T-helper 1 cell (primary cell): ENCODE measurements at regions not wholly inside any gene's neighbourhood (a gene's known extent, or its start where the extent isn't known, plus 50 kb on each side); places are given as distances from the start of the nearest gene placed in this dataset.
"Not testable (repeated sequence)": the region's sequence is repeated elsewhere in the genome, so short reads cannot be mapped to it uniquely, and the experiment has no call there.

Experiments
- DNase-seq, 5 donors: peaks; one replicate each; pipeline ENCODE4 v3.0.0-alpha.2; 2012 to 2020

GRCh38 chr4:101730291-101731117, 60.0 kb upstream of the BANK1 start:
- peak in 4 of 5 donors; percentile 8 to 40 (median 24) for DNase-seq

GRCh38 chr4:101727238-101727637, 63.3 kb upstream of the BANK1 start:
- no peak for DNase-seq

GRCh38 chr4:101724093-101724492, 66.4 kb upstream of the BANK1 start:
- no peak for DNase-seq

- no peak for DNase-seq
Measured at GRCh38 chr4:101718810-101719209, 71.7 kb upstream of the BANK1 start.

DNA sequence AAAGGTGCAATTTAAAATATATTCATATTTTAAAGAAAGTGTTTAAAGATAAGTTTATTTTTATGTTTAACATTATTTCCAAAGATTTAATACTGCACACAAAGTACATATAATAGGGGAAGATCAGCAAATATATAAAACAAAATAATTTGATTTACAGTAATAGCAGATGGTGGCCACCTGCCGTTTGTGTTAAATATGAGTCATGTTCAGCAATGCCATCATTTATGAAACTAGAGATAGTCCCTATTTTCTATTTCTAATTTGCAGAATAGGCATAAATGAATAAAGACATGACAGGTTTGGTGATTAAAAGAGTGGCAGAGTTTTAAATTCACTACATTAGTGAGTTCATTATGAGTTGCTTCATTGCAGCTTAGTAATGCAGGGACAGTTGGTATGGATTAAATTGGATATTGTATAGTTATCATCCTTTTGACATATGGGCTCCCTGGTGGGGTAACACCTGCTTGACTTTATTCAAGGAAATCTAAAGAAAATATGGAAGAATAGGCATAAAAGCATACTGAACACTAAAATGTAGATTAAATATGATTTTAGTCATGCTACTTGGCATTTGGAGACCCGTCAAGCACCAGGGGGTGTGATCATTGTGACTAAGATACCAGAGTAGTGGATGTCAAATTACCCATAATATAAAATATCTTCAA, 78.8 kb upstream of the BANK1 start:
- DNase-seq, result no peak

DNA sequence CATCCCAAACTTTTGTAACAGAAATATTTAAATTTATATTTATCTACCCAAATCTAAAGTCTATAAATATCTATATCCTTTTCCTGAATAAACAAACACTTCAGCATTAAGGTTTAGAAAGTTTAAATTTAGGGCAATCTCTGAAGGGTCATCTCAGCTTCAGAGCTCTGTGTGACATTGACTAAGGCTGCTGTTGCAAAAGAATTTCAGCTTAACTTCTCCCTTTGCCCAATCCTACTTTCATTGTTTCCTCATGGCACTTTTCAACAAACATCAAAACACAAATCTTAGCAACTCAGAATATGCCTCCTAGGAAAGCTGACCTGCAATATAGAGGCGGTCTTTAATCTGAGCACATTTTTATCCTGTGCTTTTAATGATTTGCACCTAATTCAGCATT, 79.7 kb upstream of the BANK1 start:
- DNase-seq, result no peak

DNA sequence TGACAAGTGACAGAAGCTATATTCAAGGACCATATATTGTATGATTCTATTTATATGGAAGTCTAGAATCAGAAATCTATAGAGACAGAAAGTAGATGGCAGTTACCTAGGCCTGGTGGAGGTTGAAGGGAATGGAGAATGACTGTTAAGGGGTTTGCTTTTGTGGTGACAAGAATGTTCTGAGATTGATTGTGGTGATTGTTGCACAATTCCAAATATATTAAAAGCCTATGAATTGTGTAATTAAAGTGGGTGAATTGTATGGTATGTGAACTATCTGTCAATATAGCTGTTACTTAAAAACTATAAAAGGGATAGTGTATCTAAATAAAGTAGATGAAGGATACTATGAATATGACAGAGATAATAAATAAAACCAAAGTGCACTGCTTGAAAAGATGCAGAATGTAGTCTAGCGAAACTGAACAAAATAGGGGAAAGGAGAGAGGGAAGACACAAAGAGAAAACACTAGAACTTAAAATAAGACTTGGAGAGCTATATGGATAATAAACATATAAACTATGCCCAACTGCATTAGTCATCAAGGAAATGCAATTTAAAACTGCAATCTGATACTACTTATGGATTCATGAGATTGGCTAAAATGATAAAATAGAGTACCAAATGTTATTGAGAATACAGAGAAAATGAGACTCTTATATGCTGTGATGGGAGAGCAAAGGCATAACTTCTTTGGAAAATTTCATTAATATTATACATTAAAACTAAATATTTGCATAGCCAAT, 82.1 kb upstream of the BANK1 start:
- DNase-seq, result no peak

- no peak for DNase-seq
Measured at GRCh38 chr4:101707596-101707995, 82.9 kb upstream of the BANK1 start.

DNA sequence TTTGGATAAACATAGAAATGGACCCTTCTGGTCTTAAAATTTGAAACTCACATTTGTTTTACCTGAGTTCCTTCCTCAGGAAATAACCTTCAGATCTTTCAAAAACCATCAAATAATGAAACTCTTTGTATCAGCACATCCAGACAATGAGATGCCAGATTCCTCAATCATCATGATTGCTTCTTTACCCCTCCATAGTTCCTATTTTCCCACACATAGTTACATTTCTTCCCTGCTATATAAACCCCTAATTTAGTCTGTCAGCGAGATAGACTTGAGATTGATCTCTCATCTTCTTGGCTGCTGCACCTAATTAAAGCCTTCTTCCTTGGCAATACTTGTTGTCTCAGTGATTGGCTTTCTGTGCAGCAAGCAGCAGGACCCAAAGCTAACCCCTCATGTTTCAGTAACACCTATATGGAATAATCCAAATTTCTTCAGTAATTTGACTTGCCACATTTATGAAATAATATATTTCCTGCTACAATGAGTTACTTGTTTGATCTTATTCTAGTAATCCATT, 83.9 kb upstream of the BANK1 start:
- no peak for DNase-seq

DNA sequence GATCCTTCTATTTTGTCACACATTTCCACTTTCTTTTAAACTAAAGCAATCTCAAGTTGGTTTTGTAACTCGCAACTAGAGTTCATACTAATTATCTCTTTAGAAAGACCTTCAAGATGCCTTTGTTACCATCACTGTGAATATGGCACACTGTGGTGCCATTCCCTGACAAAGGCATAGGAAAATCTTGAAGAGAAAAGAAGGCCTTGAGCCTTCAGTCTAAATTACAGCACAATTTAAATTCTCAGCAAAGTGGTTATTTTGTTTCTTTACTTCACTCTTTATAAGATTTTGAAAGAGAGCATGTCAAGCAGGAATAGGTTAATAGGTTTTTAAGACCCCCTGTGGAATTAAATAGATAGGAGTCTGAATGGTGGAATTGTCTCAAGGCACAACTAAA, 89.0 kb upstream of the BANK1 start:
- DNase-seq, result no peak

DNA sequence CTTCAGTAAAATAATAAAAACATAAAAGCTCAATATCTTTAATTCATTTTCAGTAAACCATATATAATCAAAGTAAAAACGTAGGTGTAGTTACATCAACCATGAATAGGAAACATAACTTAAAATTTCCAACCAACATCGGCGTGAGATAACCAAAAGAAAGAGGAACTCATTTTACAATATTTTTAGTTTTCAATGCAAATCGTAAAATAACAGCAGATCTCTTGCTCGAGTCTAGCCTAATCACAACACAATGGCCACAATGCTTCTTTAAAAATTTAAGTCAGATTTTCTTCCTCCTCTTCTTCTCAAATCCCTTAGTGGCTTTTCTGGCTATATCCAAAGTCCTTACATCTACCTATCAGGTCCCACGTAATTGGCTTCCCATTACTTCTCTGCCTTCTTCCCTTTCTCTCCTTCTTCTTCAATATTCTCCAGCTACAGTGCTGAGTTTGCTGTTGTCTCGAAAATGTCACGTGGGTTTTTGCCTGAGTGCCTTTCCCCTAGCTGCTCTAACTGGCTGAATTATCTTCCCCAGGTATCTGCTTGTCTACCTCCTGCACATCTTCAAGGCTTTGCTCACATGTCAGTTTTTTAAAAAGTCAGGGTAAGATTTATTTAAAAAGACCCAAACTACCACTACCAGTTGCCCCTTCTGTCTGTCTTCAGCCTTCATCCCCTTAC, 90.9 kb upstream of the BANK1 start:
- no peak for DNase-seq

DNA sequence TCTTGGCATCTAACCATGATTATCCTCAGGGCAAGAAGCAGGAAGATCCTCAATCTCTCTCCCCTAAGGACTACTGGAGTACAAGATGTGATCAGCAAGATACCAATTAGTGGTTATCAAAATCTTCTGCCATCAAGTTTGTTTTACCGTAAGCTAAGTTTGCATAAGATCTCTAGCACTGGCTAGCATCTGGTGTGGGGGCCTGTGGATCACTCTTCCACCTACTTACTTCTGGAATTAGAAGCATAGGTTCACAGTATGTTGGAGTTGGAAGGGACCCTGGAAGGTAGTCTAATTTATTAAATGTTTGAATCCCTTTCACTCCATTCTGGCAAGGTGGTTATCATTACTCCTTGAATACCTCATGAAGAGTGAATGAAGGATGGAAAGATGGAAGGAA, 93.3 kb upstream of the BANK1 start:
- DNase-seq, result no peak

- no peak for DNase-seq
Measured at GRCh38 chr4:101696276-101697010, 94.1 kb upstream of the BANK1 start.

- no peak for DNase-seq
Measured at GRCh38 chr4:101695176-101695575, 95.4 kb upstream of the BANK1 start.

DNA sequence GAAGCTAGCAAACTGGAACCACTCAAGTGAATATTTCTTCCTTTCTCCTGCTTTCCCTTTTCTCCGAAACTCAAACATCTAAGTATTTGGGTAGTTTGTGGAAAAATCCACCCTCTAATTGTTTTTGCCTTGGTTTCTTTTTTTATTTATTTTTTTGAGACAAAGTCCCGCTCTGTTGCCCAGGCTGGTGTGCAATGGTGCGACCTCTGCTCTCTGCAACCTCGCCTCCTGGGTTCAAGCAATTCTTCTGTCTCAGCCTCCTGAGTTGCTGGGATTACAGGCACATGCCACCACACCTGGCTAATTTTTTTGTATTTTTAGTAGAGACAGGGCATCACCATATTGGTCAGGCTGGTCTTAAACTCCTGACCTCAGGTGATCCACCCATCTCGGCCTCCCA, 96.1 kb upstream of the BANK1 start:
- not testable (repeated sequence) for DNase-seq

DNA sequence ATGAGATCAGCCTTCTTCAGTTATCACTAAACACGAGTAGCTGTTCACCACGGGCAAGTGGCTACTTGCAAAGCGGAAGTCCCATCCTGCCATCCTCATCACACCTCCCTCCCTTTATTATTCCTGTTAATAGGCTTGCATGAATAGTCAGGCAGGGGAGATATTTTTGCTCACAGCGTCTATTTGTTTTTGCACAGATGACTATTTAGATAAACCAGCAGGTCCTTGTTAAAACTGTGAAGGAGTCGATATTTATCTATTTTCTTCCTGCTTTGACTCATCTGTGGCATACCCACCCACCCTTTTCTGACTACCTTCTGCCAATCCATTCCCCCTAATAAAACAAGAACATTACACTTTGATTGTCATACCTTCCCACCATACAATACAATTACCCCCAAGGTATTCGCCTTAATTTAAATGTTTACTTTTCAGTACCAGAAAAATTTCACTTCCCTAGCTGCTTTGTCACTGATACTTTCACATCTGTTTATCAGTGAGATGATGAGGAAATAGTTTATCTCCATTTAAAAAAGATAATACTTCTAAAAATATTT, 96.6 kb upstream of the BANK1 start:
- no peak for DNase-seq

DNA sequence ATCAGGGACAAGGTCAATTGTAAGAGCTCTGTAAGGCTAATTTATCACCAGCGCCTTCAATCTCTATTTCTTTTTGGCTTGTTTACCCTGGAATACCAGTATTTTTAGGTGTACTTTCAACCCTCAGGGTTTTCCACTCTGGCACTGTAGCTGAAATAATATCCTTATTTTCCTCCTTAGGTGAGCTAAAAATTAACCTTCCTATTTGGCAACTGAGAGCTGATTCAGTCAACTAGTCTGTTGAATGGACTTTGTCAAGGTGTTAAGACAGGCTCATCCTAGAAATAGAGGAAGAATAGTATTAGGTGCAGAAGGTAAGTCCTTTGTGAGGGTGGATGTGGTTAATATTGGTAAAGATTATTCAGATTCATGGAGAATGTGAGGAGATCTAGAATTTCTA, 101.3 kb upstream of the BANK1 start:
- no peak for DNase-seq

DNA sequence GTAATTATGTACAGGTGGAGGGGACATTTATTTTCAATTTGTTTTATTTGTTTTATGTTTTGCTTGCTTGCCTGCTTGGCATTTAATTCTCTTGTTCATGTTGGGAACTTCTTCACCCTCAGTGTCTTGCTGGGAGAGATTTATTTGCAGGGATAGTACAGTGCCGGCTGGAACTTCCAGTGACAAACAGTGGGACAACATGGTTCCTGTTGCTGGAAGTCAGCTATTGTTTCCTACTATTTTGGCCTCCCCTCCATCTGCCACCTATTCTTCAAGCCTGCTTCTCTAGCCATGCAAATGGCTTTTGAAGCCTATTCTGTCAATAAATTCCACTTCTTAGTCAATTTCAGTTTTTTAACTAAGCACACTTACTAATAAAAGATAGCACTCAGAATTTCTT, 105.4 kb upstream of the BANK1 start:
- DNase-seq, result no peak

GRCh38 chr4:101682946-101683345, 107.6 kb upstream of the BANK1 start:
- no peak for DNase-seq

DNA sequence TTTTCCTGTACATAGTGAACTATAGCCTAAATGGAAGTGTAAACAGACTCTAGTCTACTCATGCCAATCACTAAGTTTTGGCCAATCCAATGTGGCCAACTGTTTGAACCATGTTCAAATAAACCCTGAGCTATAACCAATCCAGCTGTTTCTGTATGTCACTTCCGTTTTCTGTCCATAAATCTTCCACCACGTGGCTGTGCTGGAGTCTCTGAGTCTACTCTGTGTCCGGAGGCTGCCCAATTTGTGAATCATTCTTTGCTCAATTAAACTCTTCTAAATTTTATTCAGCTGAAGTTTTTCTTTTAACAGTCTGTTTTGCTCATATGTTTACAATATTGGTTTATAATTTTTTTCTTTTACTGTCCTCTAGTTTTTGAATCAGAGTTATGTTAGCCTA, 112.3 kb upstream of the BANK1 start:
- no peak for DNase-seq

DNA sequence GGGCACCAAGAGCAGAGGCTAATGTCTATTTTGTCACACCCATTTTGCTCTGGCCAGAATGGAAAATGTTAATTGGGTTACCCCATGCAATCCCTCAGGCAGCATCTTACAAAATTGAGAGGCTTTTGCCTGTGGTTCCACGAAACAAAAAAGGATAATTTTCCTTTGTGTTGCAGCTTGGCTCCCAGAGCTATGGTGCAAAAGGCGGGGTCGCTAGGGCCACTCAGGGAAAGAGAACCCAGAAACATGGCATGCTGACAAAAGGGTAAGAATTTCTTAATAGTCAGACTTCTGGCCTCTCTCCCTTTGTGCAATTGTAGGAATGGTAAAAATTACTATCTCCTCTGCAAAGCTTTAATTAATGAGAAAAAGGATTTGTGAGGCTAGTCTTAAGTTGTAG, 119.6 kb upstream of the BANK1 start:
- DNase-seq, result no peak

- DNase-seq, result no peak
Measured at GRCh38 chr4:101670370-101670769, 120.2 kb upstream of the BANK1 start.
